HG02610 (cell line): ENCODE measurements at regions not wholly inside any gene's neighbourhood (a gene's known extent, or its start where the extent isn't known, plus 50 kb on each side); places are given as distances from the start of the nearest gene placed in this dataset.
A peak's percentile ranks its signal among the peaks of the same experiment; 100 is the strongest.

Experiments used
- ATAC-seq: cut with Tn5 transposase; IDR thresholded peaks from one replicate; pipeline ENCODE4 v1.9.1; 2021; ENCODE audit warnings: mild to moderate bottlenecking, moderate library complexity; ENCODE audit not compliant: unreplicated experiment

DNA sequence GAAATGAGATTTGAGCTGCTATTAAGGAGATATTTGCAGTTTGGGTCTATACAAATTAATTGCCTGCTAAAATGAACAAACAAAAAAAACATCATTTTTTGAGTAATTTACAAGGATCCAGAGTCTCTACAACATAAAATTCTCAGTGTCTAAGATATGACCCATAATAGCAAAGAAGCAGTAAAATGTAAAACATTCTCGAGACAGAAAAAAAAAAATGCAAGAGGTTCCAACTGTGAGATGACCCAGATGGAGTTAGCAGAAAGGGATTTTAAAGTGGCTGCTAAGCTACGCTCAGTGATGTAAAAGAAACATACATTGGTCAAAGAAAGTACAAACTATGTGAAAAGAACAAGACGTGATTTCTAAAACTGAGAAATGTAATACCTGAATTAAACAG lies 471.0 kb downstream of the SH2D4B start:
- ATAC-seq, result no peak

- no peak for ATAC-seq
These were observed 471.6 kb downstream of the SH2D4B start for GRCh38 chr10:81009296-81009695.

DNA sequence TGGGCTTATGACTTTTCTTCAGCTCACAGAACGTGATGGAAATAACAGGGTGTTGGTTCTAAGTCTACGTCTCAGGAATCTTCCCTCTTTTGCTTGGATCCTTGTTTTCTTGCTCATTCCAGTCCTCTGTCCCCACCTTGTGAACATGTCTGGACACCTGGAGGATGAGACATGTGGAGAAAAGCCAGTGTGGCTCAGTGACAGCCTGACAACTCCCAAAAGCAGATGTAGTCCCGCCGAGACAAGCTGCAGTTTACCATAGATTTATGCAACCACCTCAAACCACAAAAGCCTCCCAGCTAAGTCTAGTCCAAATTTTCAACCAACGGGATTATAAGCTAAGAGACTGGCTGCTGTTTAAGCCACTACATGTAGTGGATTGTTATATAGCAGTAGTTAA lies 476.1 kb downstream of the SH2D4B start:
- ATAC-seq, result no peak

DNA sequence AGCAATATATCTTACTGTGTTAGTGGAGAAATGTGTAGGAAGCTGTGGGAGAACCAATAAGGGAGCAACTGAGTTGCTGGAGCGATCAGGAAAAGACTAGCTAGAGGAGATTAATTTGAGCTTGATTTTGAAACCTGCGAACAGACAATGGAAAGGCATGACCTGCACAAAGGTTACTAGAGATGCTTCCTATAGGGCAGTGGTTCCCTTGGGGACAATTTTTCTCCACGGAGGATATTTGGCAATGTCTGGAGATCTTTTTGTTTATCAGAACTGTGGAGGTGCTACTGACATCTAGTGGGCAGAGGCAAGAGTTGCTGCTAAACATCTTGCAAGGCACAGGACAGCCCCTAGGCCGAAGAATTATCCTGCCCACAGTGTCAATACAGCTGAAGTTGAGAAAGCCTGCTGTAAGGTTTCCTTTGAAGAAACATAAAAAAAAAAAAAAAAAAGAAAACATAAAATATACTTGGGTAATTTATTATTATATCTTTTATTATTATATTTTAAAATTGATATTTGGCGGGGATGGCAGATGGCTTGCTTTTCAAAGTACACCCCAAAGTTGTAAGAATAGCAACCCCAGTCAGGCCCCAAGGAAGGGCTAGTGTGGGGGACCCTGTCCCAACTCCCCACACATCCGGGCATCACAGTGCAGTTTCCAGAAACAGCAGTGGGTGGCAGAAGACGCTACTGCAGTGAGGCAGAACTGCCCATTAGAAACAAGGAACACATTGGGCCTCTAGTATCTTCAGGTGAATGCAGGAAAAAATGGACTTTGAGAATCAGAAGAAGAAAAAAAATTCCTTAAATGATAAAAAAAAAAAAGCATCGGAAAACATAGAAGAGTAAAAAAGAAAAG lies 481.6 kb downstream of the SH2D4B start:
- peak; percentile 75 for ATAC-seq

DNA sequence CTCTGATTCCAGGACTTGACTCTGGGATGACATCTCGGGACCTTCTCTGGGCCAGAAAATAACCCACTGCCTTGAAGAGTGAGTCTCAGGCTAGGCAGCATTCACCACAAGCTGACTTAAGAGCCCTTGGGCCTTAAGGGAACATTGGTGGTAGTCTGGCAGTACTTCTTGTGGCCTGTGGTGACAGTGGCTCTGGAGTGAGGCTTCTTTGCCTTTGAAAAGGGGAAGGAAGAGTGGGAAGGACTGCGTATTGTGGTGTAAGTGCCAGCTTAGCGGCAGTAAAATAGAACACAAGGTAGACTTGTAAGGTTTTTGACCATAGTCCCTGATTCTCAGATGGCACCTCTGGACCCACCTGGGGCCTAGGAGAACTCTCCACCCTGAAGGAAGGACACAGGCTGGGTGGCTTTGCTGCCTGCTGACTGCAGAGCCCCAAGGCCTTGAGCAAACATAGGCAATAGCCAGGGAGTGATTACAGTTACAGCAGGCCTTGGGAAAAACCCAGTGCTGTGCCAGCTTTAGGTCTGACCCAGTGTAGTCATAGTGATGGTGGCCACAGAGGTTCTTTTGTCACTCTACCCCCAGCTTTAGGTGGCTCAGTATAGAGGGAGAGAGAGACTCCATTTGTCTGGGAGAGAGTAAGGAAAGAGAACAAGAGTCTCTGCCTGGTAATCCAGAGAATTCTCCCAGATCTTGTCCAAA lies 483.9 kb downstream of the SH2D4B start:
- ATAC-seq, result peak; percentile 71

GRCh38 chr10:81026591-81026990 lies 488.9 kb downstream of the SH2D4B start:
- ATAC-seq, result no peak

DNA sequence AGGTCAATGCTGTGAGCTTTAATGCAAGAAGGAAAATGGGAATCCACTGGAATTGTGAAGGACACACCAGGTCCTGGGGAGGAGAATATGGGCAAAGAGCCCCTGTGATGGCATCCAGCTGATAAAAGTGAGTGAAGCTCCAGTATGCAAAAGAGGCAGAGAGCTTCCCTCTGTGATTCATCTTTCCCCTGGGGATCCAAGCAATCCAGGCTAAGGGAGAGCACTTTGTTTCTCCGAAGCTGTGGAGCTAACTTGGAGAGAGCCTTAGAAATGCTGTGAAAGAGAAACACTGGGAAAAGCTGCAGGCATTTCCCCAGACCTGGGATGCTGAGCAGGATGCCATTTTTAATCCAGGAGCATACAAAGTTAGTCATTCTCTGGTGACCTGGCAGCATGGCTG lies 489.5 kb downstream of the SH2D4B start:
- ATAC-seq, result no peak

- ATAC-seq, result no peak
These were observed 490.0 kb downstream of the SH2D4B start for GRCh38 chr10:81027706-81028105.

DNA sequence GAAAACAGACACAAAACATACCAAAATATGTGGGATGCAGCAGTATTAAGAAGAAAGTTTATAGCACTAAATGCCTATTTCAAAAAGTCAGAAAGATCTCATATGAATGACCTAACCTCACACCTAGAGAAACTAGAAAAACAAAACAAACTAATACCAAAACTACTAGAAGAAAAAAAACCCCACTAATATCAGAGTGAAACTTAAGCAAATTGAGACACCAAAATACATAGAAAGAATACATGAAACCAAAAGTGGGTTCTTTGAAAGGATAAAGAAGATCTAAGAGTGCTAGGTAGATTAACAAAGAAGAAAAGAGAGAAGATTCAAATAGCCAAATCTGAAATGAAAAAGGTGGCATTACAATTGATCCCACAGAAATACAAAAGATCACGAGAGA lies 494.1 kb downstream of the SH2D4B start:
- ATAC-seq, result peak; percentile 67

GRCh38 chr10:81034383-81034782 lies 496.7 kb downstream of the SH2D4B start:
- ATAC-seq, result peak; percentile 20

GRCh38 chr10:81036257-81036656 lies 498.6 kb downstream of the SH2D4B start:
- peak; percentile 88 for ATAC-seq

GRCh38 chr10:81040031-81040430 lies 502.3 kb downstream of the SH2D4B start:
- ATAC-seq, result no peak

- no peak for ATAC-seq
These were observed 503.2 kb downstream of the SH2D4B start for GRCh38 chr10:81040940-81041339.

DNA sequence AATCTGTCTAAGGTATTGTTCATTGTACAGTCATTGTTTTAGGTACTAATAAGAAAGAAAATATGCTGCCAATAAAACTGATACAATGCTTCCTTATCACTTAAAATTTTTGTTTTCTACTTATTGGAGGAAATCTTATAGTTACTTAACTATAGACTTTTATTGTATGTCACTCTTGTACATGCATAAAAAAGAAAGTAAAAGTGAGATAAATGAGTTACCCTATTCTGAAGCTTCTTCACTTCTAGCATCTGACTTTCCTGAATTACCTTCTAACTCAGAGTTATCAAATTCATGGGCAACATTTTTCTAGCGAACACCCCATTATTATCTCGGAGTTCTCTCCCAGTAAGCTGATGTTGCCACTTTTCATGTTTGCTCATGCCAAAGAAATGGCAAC lies 504.9 kb downstream of the SH2D4B start:
- no peak for ATAC-seq

- ATAC-seq, result no peak
These were observed 527.8 kb downstream of the SH2D4B start for GRCh38 chr10:81065474-81065873.

DNA sequence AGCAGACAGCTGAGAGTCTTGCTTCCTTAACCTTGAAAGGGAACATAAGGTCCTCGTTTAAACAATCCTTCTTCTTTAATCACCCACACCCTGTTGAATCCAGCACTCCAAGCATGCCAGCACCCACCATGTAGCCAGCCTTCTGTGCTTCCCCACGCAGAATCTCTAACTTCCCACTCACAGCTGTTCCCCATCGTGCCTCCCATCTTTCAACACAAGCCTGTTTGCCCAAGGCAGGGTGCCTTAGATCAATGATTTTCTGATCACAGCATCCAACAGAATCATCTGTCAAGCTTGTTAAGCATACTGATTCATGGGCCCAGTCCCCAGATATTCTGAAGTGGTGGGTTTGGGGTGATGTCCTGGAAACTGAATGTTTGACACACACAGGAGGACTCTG lies 530.8 kb downstream of the SH2D4B start:
- no peak for ATAC-seq

DNA sequence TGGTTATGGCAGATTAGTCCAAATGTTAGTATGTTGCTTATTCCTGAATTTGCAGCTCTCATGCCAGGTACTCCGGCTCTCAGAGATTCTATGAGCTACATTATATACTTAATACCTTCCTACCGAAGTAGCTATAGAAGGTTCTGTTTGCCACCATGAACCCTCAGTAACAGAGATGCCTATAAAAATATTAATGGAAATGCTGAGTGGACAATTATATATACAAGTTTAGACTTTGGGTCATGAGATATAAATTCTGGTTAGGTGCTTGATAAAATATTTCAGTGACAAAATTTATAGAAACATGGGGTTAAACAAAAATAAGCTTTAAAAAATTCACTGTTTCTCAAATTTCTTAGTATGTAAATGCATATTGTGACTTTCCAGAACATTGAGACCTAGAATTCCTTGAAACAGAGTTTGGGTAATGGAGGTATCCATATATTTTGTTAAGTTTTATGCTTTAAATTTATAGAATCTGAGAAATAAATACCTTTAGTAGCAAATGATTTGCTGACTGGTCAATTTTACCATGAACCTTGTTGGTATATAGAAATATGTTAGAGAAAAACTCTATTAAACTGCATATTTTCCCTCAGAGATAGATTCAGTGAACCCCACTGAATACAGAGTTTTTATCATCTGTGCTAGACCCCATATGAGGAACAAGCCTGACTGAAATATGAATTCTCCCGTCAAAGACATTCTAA lies 533.5 kb downstream of the SH2D4B start:
- ATAC-seq, result no peak

DNA sequence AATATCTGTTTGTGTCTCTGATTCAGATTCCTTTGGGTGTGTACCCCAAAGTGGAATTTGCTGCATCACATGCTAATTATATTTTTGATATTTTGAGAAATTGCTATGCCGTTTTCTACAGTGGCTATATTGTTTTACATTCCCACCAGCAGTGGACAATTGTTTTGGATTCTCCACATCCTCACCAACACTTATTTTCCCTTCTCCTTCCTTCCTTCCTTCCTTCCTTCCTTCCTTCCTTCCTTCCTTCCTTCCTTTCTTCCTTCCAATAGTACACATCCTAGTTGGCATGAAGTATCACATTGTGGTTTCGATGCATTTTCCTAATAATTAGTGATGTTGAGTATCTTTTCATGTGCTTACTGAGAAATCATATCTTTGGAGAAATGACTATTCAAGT lies 535.5 kb downstream of the SH2D4B start:
- no peak for ATAC-seq

DNA sequence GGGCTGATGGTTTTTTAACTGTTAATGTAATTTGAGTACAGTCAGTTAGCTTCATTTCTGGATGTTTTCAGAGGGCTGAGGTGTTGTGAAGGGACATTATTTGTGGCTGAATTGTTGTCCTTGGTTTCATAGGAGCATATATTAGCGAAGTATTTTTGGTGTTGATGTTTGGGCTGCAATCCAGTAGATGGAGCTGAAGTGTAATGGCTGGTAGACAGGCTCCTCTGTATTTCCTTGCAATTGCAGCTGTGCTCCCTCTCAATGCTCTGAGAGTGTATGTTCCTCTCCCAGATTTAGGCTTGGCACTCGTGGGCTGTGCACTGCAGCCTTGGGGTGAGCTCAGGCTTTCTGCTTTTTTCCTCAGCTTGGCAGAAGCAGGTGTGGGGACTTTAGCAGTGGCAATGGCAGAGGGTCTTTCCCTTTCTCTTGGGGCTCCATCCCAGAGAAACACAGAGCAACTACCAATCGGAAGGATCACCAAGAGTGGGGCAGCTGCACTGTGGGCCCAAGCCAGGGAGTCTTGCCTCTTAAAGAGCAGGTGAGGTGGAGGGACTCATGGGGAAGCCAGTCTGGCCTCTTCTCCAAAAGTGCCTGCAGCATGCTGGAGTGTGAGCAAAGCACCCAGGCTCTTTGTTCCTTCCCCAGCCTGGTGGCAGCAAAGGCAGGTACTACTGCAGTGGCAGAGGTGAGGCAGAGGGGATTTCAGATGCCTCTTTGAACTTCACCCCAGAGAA lies 544.4 kb downstream of the SH2D4B start:
- peak; percentile 46 for ATAC-seq

DNA sequence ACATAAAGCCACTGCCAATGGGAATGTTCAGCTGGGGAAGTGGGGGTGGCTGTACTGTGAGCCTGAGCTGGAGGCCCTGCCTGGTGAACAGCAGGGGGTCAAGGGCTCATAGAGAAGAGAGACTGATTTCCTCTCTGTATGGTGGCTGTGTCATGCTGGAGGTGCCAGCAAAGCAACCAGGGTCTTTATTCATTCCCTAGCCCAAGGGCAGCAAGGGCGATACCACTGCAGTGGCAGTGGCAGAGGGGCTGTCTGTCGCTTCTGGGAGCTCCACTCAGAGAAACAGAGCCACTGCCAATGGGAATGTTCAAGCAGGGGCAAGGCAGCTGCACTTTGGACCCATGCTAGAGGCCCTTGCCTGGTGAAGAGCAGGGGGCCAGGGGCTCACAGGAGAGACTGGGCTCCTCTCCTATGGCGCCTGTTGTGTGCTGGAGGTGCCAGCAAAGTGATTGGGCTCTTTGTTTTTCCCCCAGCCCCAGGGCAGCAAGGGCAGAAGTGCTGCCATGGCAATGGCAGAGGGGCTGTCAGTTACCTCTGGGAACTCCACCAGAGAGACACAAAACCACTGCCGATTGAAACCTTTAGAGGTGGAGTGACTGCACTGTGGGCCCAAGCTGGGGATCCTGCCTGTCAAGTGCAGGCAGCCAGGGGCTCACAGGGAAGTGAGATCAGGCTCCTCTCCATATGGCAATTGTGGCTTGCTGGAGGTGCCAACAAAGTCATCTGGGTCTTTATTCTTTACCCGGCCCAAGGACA lies 545.1 kb downstream of the SH2D4B start:
- ATAC-seq, result no peak
